ENCODE measurements at regions not wholly inside any gene's neighbourhood (a gene's known extent, or its start where the extent isn't known, plus 50 kb on each side); places are given as distances from the start of the nearest gene placed in this dataset.

- H3K9me3 ChIP-seq, result peaks cover 0 to 5% (median 0%) of the 10 kb centered on the region in 8 donors
- H3K4me3 ChIP-seq, result no peak overlapping the region
- no peaks in the 10 kb centered on the region for H3K4me1 ChIP-seq
- no peaks in the 10 kb centered on the region for H3K36me3 ChIP-seq
- no peak for DNase-seq
- no peaks in the 10 kb centered on the region for H3K27me3 ChIP-seq (replicated peaks in 1 of 7)
- WGBS, 5 donors, result 80 to 96% (median 88%) methylated on average over 1 of the region's 1 CpG
- no peak for TF ChIP-seq POLR2A (IDR thresholded peaks at IDR 0.05)
- intact Hi-C loops (cut with DNase I; ENCODE audit: low total_unique reads), result no loop called here
- H3K27ac ChIP-seq, result no peak overlapping the region
Measured at GRCh38 chr4:18932730-18933339, 911.3 kb upstream of the LCORL start.

GRCh38 chr4:18931643-18932377 is 910.3 kb upstream of the LCORL start:
- no peak for TF ChIP-seq POLR2AphosphoS5 (IDR thresholded peaks at IDR 0.05)
- TF ChIP-seq, protein P1, sequence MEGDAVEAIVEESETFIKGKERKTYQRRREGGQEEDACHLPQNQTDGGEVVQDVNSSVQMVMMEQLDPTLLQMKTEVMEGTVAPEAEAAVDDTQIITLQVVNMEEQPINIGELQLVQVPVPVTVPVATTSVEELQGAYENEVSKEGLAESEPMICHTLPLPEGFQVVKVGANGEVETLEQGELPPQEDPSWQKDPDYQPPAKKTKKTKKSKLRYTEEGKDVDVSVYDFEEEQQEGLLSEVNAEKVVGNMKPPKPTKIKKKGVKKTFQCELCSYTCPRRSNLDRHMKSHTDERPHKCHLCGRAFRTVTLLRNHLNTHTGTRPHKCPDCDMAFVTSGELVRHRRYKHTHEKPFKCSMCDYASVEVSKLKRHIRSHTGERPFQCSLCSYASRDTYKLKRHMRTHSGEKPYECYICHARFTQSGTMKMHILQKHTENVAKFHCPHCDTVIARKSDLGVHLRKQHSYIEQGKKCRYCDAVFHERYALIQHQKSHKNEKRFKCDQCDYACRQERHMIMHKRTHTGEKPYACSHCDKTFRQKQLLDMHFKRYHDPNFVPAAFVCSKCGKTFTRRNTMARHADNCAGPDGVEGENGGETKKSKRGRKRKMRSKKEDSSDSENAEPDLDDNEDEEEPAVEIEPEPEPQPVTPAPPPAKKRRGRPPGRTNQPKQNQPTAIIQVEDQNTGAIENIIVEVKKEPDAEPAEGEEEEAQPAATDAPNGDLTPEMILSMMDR (IDR thresholded peaks at IDR 0.05 in 8 of 11, conservative IDR thresholded peaks at IDR 0.05 in 3 of 11), result no peak
- no peak for TF ChIP-seq POLR2A (IDR thresholded peaks at IDR 0.05)
- intact Hi-C loops (cut with DNase I; ENCODE audit: low total_unique reads), result no loop called here
- Histone ChIP-seq H3K36me3 (no peaks in the 10 kb centered on the region), H3K4me1 (no peaks in the 10 kb centered on the region), H3K27ac (no peak overlapping the region), H3K27me3 (replicated peaks in 1 of 7) (no peaks in the 10 kb centered on the region), H3K9me3 (peaks cover 0 to 3% (median under 1%) of the 10 kb centered on the region in 8 donors), H3K4me3 (no peak overlapping the region)
- WGBS, 5 donors, result 55 to 84% (median 81%) methylated on average over 1 of the region's 1 CpG
- DNase-seq, result no peak

DNA sequence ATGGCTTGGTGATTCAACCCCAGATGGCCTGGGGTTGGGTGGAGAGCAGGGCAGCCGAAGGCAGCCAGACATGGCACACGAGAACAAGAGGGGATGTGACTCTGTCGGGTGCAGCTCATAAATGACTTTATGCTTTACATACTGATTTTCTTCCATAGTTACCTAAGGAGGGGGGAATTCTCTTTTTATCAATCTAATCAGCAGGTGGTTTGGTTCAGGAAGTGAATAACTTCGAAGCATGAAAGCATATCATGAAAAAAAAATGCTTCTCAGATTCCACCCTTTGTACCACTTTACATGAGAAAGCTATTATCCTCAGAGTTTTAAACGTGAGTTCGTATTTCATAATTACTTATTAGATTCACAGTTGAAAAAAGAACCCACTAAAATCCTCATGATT is 908.9 kb upstream of the LCORL start:
- intact Hi-C loops (cut with DNase I; ENCODE audit: low total_unique reads), result no loop called here
- DNase-seq, result no peak
- Histone ChIP-seq H3K4me1 (no peaks in the 10 kb centered on the region), H3K9me3 (peaks cover 0 to 12% (median 9%) of the 10 kb centered on the region in 8 donors), H3K27ac (no peak overlapping the region), H3K27me3 (replicated peaks in 1 of 7) (no peaks in the 10 kb centered on the region), H3K36me3 (no peaks in the 10 kb centered on the region), H3K4me3 (no peak overlapping the region)
- WGBS, 5 donors, result 73 to 82% (median 78%) methylated on average over 6 of the region's 6 CpGs
- TF ChIP-seq, protein P1 (IDR thresholded peaks at IDR 0.05 in 8 of 11, conservative IDR thresholded peaks at IDR 0.05 in 3 of 11), result no peak
- TF ChIP-seq POLR2AphosphoS5 (IDR thresholded peaks at IDR 0.05), result no peak
- no peak for TF ChIP-seq POLR2A (IDR thresholded peaks at IDR 0.05)

DNA sequence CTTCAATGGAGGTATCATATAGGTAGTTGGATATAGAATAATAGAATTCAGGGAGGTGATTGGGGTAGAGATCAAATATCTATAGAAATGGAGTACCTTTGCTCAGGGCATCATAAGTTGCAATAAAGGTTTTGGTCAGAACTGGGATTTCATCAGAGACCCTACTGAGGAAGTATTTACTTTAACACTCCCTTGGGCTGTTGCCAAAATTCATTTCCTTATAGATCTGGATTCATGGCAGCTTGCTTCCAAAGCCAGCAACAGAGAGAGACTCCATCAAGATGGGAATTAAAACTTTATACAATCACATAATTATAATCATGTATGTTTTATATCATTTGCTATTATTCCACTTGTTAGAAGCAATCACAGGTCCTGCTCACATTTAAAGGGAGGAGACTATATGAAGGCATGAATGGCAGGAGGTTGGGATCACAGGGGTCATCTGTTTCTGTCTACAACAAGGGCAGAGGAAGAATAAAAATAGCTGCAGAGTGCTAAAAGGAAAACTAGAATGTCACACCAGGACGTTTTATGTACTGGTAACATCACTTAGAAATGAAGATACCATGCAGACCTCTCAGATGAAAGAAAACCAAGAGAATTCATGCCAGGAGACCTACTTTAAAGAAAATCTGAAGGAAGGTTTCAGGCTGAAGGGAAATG is 902.1 kb upstream of the LCORL start:
- 4 to 15% (median 9%) methylated on average over 1 of the region's 1 CpG for WGBS, 5 donors
- Histone ChIP-seq H3K9me3 (peaks cover 0 to 12% (median 9%) of the 10 kb centered on the region in 8 donors), H3K27ac (no peak overlapping the region), H3K4me3 (no peak overlapping the region), H3K27me3 (replicated peaks in 1 of 7) (no peaks in the 10 kb centered on the region), H3K36me3 (no peaks in the 10 kb centered on the region), H3K4me1 (peaks cover 0 to 5% (median 0%) of the 10 kb centered on the region in 6 donors)
- TF ChIP-seq, protein P1 (IDR thresholded peaks at IDR 0.05 in 8 of 11, conservative IDR thresholded peaks at IDR 0.05 in 3 of 11), result no peak
- DNase-seq, result no peak
- intact Hi-C loops (cut with DNase I; ENCODE audit: low total_unique reads), result no loop called here
